SK-N-MC (cell line): ENCODE measurements at regions not wholly inside any gene's neighbourhood (a gene's known extent, or its start where the extent isn't known, plus 50 kb on each side); places are given as distances from the start of the nearest gene placed in this dataset.

ENCODE experiments used
- EZH2 ChIP-seq: fragments of 200-600 bp; sonication (generic); IDR thresholded peaks from one replicate; pipeline ENCODE4 v1.6.1; 2017; ENCODE audit warnings: antibody characterized with exemption
- FOXP2 ChIP-seq: optimal IDR thresholded peaks from 2 replicates; pipeline ENCODE3; 2011; ENCODE audit warnings: mild to moderate bottlenecking, moderate library complexity; ENCODE audit not compliant: insufficient read depth; ENCODE audit errors: extremely low read length, control extremely low read depth
- POLR2AphosphoS5 ChIP-seq: IDR thresholded peaks from 2 replicates; pipeline ENCODE4 v1.6.1; 2012; ENCODE audit warnings: mild to moderate bottlenecking, low read depth, low read length, borderline replicate concordance

DNA sequence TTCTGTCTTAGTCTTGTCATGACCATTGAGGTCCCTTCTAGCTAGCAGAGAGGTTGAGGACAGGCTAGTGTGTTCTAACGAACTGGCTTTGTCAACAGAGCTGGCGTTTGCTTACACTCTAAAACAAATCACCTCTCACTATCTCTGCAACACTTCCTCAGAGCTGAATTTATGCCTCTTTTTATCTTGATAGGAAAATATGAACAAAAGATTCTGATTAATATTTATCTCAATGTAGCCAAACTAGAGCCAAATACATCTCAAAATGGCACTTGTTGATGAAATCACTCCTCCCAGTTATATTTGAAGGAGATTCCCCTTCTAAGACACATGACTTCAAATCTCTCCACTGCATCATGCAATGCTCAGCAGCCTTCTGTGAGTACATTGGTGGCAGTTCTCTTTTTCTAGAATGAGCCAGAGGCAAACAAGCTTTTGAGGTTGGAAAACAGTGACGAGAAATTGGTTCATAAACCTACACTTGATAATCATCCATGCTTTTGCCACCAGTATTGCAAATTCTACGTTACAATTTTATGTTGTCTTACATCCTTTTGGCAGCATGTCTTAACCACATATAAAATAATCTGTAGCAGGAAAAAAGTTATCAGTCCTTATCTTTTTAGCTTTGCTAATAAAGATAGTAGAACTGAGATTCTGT lies 615.7 kb upstream of the CITED2 start:
- TF ChIP-seq POLR2AphosphoS5 (no peak), EZH2 (no peak), FOXP2 (no peak)
